PC-9 (cell line): ENCODE measurements at regions not wholly inside any gene's neighbourhood (a gene's known extent, or its start where the extent isn't known, plus 50 kb on each side); places are given as distances from the start of the nearest gene placed in this dataset.
"Not testable (repeated sequence)": the region's sequence is repeated elsewhere in the genome, so short reads cannot be mapped to it uniquely, and the experiment has no call there.

Source experiments
- CTCF ChIP-seq: fragments of 200-600 bp; sonication (generic); conservative IDR thresholded peaks from 2 replicates; pipeline ENCODE4 v1.6.1; 2017; ENCODE audit warnings: mixed run types, antibody characterized with exemption, mild to moderate bottlenecking, moderate library complexity
- EZH2 ChIP-seq: fragments of 200-600 bp; sonication (generic); IDR thresholded peaks from 2 replicates; pipeline ENCODE4 v1.8.0; 2017; ENCODE audit warnings: antibody characterized with exemption, low read depth

- TF ChIP-seq CTCF, EZH2: not testable (repeated sequence)
Measured at GRCh38 chr7:76826181-76826580, 199.1 kb upstream of the POMZP3 start.
